ENCODE measurements at regions not wholly inside any gene's neighbourhood (a gene's known extent, or its start where the extent isn't known, plus 50 kb on each side); places are given as distances from the start of the nearest gene placed in this dataset.
A peak's percentile ranks its signal among the peaks of the same experiment; 100 is the strongest.

DNA sequence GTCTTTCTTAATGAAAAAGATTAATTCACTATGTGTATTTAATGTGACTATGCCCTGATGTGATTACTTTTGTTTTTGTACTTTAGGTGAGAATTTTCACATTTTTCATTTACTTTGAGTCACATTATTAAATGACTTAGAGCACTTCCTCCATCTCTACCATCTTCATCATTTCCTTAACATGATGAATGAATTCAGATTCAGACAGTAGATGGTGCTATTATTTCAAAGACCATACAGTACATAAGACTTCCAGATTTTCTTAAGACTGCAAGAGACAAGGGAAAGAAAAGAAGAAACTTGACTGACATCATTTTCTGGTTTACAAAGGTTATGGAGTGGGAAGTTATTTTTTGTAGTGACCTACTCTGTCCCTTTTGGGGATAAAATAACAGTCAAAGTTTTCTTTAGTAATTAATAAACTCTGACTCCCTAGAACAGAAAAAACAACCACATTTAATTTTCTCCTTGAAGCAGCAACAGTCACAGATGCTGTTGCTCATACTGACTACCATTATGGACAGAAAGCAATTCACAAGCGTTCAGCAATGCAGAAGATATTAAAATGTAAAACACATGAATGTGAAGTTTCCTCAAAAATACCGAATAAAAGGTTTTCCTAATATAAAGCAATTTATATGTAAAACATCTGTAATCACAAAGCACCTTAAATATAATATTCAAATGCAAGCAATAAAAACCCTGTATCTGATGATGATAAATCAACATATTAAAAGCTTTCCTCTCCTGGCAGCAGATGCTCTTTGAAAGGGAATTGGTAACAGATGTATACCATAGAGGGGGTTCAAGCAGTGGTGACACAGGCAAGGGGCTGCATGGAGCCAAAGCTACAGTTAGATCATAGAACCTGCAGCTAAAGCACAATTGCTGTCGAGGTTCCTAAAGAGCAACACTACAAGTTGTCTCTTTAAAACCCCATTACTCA, 1010.9 kb upstream of the NXPH2 start:
- H4K20me1 ChIP-seq (replicated peaks; ENCODE audit: control insufficient read depth, insufficient read depth, low read length): no peaks in the 10 kb centered on the region
- H3K4me1 ChIP-seq (replicated peaks in 1 of 2; ENCODE audit: control insufficient read depth in 2 of 2, insufficient read depth in 2 of 2, low read length in 2 of 2): no peaks in the 10 kb centered on the region
- H3K9ac ChIP-seq (ENCODE audit: insufficient read depth in 1 of 2, low read depth in 2 of 2, low read length in 2 of 2): no peak overlapping the region
- H3K27ac ChIP-seq (ENCODE audit: extremely low read depth, low read depth, low read length): no peak overlapping the region
- ChIA-PET POLR2A (no interaction called here), CTCF (ENCODE audit: low intra/inter-chr PET ratio) (no interaction called here)
- no peak overlapping the region for H2AFZ ChIP-seq (ENCODE audit: low read depth, low read length)
- no peaks in the 10 kb centered on the region for H3K79me2 ChIP-seq (ENCODE audit: control insufficient read depth, insufficient read depth, low read length)
- WGBS (ENCODE audit: insufficient coverage, low coverage, missing lambda C conversion rate): 3% methylated on average over 3 of the region's 3 CpGs
- H3K9me1 ChIP-seq (ENCODE audit: control insufficient read depth, insufficient read depth, low read length): no peaks in the 10 kb centered on the region
- intact Hi-C loops (cut with micrococcal nuclease): no loop called here
- TF ChIP-seq RAD21 (CRISPR knock-in tag; conservative IDR thresholded peaks at IDR 0.05 in 1 of 2, IDR thresholded peaks at IDR 0.05 in 1 of 2) (peak; percentile 32 to 51; a peak in 3 of 4 replicates), CCNT2 (IDR thresholded peaks at IDR 0.05; ENCODE audit: borderline replicate concordance, extremely low read depth, insufficient read length, low read depth, low read length) (no peak)
- TF ChIP-seq, protein P1, sequence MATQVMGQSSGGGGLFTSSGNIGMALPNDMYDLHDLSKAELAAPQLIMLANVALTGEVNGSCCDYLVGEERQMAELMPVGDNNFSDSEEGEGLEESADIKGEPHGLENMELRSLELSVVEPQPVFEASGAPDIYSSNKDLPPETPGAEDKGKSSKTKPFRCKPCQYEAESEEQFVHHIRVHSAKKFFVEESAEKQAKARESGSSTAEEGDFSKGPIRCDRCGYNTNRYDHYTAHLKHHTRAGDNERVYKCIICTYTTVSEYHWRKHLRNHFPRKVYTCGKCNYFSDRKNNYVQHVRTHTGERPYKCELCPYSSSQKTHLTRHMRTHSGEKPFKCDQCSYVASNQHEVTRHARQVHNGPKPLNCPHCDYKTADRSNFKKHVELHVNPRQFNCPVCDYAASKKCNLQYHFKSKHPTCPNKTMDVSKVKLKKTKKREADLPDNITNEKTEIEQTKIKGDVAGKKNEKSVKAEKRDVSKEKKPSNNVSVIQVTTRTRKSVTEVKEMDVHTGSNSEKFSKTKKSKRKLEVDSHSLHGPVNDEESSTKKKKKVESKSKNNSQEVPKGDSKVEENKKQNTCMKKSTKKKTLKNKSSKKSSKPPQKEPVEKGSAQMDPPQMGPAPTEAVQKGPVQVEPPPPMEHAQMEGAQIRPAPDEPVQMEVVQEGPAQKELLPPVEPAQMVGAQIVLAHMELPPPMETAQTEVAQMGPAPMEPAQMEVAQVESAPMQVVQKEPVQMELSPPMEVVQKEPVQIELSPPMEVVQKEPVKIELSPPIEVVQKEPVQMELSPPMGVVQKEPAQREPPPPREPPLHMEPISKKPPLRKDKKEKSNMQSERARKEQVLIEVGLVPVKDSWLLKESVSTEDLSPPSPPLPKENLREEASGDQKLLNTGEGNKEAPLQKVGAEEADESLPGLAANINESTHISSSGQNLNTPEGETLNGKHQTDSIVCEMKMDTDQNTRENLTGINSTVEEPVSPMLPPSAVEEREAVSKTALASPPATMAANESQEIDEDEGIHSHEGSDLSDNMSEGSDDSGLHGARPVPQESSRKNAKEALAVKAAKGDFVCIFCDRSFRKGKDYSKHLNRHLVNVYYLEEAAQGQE (IDR thresholded peaks at IDR 0.05; ENCODE audit: borderline replicate concordance): peak; percentile 37; the same call in 1 of the 2 replicates
- TF ChIP-seq, protein P1 (CRISPR knock-in tag; IDR thresholded peaks at IDR 0.05; ENCODE audit: low read depth): no peak
- no peak for FAIRE-seq
- H3K36me3 ChIP-seq (ENCODE audit: control insufficient read depth, insufficient read depth, low read length): no peaks in the 10 kb centered on the region
- no peaks in the 10 kb centered on the region for H3K9me3 ChIP-seq (replicated peaks; ENCODE audit: control insufficient read depth, insufficient read depth, low read depth, low read length)
- in situ Hi-C loops (cut with MboI): no loop called here
- DNase-seq (ENCODE audit: extremely low read depth in 1 of 4, low spot score in 3 of 4): no peak
- no peak overlapping the region for H3K4me3 ChIP-seq
- H3K27me3 ChIP-seq (ENCODE audit: control insufficient read depth in 2 of 2, insufficient read depth in 2 of 2, low read length in 2 of 2): no peaks in the 10 kb centered on the region
- BruUV-seq (replicated peaks): no TSS peak
- no peak overlapping the region for H3K4me2 ChIP-seq (ENCODE audit: insufficient read depth, low read length)
- no peak for ATAC-seq
